Body of pancreas (tissue), 4 donors: ENCODE measurements at regions not wholly inside any gene's neighbourhood (a gene's known extent, or its start where the extent isn't known, plus 50 kb on each side); places are given as distances from the start of the nearest gene placed in this dataset.

Experiments
- POLR2A ChIP-seq, 3 donors: fragments of 450-650 bp; IDR thresholded peaks; one replicate each; pipeline ENCODE4 v1.6.1; 2016; ENCODE audit warnings: antibody characterized with exemption in 3 of 3, mild to moderate bottlenecking in 2 of 3
- TF ChIP-seq, protein P1 (sequence below), 7 experiments: fragments of 450-650 bp in 4 of 7; fragments of 200-600 bp in 3 of 7; sonication (generic) in 3 of 7; IDR thresholded peaks; one replicate each; pipeline ENCODE4 v1.5.1; 2016 to 2019; ENCODE audit warnings: antibody characterized with exemption in 7 of 7

DNA sequence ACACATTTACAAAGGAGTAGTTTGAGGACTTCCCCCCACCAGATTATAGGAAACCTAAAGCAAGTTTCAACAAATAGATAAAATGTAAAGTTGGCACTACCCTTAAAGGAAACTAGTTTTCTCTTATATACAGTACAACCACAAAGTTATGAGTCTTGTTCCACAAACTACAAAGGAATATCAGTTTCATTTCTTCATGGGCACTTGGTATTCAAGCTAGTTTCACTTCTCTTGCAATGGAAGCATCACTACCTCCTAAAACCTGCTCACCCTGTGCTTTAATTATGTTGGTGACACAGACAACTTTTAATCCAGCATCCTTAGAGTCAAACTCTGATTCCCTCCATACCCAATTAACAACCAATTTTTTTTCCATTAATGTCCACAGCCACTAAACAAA, 707.0 kb downstream of the ROBO2 start:
- TF ChIP-seq, protein P1, sequence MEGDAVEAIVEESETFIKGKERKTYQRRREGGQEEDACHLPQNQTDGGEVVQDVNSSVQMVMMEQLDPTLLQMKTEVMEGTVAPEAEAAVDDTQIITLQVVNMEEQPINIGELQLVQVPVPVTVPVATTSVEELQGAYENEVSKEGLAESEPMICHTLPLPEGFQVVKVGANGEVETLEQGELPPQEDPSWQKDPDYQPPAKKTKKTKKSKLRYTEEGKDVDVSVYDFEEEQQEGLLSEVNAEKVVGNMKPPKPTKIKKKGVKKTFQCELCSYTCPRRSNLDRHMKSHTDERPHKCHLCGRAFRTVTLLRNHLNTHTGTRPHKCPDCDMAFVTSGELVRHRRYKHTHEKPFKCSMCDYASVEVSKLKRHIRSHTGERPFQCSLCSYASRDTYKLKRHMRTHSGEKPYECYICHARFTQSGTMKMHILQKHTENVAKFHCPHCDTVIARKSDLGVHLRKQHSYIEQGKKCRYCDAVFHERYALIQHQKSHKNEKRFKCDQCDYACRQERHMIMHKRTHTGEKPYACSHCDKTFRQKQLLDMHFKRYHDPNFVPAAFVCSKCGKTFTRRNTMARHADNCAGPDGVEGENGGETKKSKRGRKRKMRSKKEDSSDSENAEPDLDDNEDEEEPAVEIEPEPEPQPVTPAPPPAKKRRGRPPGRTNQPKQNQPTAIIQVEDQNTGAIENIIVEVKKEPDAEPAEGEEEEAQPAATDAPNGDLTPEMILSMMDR (IDR thresholded peaks at IDR 0.05), result no peak
- no peak for TF ChIP-seq POLR2A (IDR thresholded peaks at IDR 0.05)
